Upper lobe of left lung (tissue), 4 donors: ENCODE measurements at regions not wholly inside any gene's neighbourhood (a gene's known extent, or its start where the extent isn't known, plus 50 kb on each side); places are given as distances from the start of the nearest gene placed in this dataset.

Source experiments
- EP300 ChIP-seq, 4 donors: sonication (generic); formaldehyde crosslinking; IDR thresholded peaks; one replicate each; pipeline ENCODE4 v1.5.1; 2017; ENCODE audit warnings: antibody characterized with exemption in 4 of 4, control low read depth in 2 of 4
- POLR2A ChIP-seq, 4 donors: fragments of 450-650 bp; IDR thresholded peaks; one replicate each; pipeline ENCODE4 v1.5.1; 2016 to 2017; ENCODE audit warnings: antibody characterized with exemption in 4 of 4, mild to moderate bottlenecking in 2 of 4
- POLR2AphosphoS5 ChIP-seq, 2 donors: sonication (generic); formaldehyde crosslinking; IDR thresholded peaks; one replicate each; pipeline ENCODE4 v1.5.1; 2017; ENCODE audit warnings: antibody characterized with exemption in 2 of 2
- TF ChIP-seq, protein P1 (sequence below), 6 experiments: fragments of 450-650 bp in 4 of 6; fragments of 200-600 bp in 2 of 6; sonication (generic) in 2 of 6; IDR thresholded peaks; one replicate each; pipeline ENCODE4 v1.5.1; 2016 to 2019; ENCODE audit warnings: antibody characterized with exemption in 6 of 6

DNA sequence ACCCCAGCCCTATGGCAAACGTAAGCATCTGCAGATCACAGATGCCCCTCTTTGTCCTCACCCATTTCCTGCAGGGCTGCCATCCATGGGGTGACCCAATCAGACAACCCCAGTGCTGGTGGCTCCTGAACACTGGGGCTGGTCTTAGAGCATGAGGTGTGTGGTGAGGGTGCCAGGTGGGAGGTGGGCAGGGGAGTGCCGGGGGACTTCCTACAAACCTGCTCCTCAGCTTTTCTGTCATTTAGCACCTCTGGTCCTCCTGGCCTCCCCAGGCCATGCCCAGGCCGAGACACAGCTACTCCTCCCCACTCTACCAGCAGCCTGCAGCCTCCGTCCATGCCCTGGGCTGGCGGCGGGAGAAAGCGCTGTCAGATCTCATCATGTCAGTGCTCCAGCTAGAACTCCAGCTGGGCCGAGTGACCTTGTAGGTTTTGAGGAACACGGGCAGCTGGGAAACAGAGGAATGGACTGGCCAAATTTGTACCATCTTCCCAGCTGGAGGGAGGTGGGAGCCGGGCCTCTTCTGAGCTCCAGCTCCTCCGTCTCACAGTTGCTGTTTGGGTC, 157.7 kb upstream of the NECTIN1 start:
- TF ChIP-seq, protein P1, sequence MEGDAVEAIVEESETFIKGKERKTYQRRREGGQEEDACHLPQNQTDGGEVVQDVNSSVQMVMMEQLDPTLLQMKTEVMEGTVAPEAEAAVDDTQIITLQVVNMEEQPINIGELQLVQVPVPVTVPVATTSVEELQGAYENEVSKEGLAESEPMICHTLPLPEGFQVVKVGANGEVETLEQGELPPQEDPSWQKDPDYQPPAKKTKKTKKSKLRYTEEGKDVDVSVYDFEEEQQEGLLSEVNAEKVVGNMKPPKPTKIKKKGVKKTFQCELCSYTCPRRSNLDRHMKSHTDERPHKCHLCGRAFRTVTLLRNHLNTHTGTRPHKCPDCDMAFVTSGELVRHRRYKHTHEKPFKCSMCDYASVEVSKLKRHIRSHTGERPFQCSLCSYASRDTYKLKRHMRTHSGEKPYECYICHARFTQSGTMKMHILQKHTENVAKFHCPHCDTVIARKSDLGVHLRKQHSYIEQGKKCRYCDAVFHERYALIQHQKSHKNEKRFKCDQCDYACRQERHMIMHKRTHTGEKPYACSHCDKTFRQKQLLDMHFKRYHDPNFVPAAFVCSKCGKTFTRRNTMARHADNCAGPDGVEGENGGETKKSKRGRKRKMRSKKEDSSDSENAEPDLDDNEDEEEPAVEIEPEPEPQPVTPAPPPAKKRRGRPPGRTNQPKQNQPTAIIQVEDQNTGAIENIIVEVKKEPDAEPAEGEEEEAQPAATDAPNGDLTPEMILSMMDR (IDR thresholded peaks at IDR 0.05), result no peak
- TF ChIP-seq POLR2A (IDR thresholded peaks at IDR 0.05) (no peak), POLR2AphosphoS5 (IDR thresholded peaks at IDR 0.05) (no peak), EP300 (IDR thresholded peaks at IDR 0.05) (no peak)
